ENCODE measurements at regions not wholly inside any gene's neighbourhood (a gene's known extent, or its start where the extent isn't known, plus 50 kb on each side); places are given as distances from the start of the nearest gene placed in this dataset.

GRCh38 chr9:107994648-107995047 lies 505.1 kb upstream of the KLF4 start:
- Histone ChIP-seq H3K9me3 (no peaks in the 10 kb centered on the region), H3K36me3 (no peaks in the 10 kb centered on the region), H3K4me3 (no peak overlapping the region), H3K4me1 (no peaks in the 10 kb centered on the region), H3K27me3 (no peaks in the 10 kb centered on the region), H3K27ac (no peak overlapping the region)
- no peak for DNase-seq
- 60 to 90% methylated on average over 2 of the region's 2 CpGs for WGBS, 2 donors
- intact Hi-C loops (cut with DNase I) = no loop called here
- no peak for TF ChIP-seq CTCF (IDR thresholded peaks at IDR 0.05)
- TF ChIP-seq EP300 (IDR thresholded peaks at IDR 0.05) = no peak
- no peak for TF ChIP-seq POLR2A (IDR thresholded peaks at IDR 0.05)
- TF ChIP-seq POLR2AphosphoS5 (IDR thresholded peaks at IDR 0.05) = no peak

- H3K4me3 ChIP-seq = no peak overlapping the region
- no peak for TF ChIP-seq POLR2AphosphoS5 (IDR thresholded peaks at IDR 0.05)
- TF ChIP-seq POLR2A (IDR thresholded peaks at IDR 0.05) = no peak
- no peak for TF ChIP-seq EP300 (IDR thresholded peaks at IDR 0.05)
- TF ChIP-seq CTCF (IDR thresholded peaks at IDR 0.05) = no peak
- intact Hi-C loops (cut with DNase I) = no loop called here
- no peak for DNase-seq
- no peaks in the 10 kb centered on the region for H3K4me1 ChIP-seq
- no peaks in the 10 kb centered on the region for H3K36me3 ChIP-seq
- no peak overlapping the region for H3K27ac ChIP-seq
- 71 to 84% methylated on average over 2 of the region's 2 CpGs for WGBS, 2 donors
- no peaks in the 10 kb centered on the region for H3K9me3 ChIP-seq
- H3K27me3 ChIP-seq = no peaks in the 10 kb centered on the region
Observed at GRCh38 chr9:107992271-107992670, 502.7 kb upstream of the KLF4 start.

GRCh38 chr9:107991581-107991980 lies 502.0 kb upstream of the KLF4 start:
- 88 to 93% methylated on average over 4 of the region's 4 CpGs for WGBS, 2 donors
- no peak for DNase-seq
- Histone ChIP-seq H3K27me3 (no peaks in the 10 kb centered on the region), H3K9me3 (no peaks in the 10 kb centered on the region), H3K36me3 (no peaks in the 10 kb centered on the region), H3K4me3 (no peak overlapping the region), H3K4me1 (no peaks in the 10 kb centered on the region), H3K27ac (no peak overlapping the region)
- intact Hi-C loops (cut with DNase I) = no loop called here
- TF ChIP-seq EP300 (IDR thresholded peaks at IDR 0.05) (no peak), POLR2AphosphoS5 (IDR thresholded peaks at IDR 0.05) (no peak), CTCF (IDR thresholded peaks at IDR 0.05) (no peak)

- Histone ChIP-seq H3K4me3 (no peak overlapping the region), H3K27ac (peak overlapping the region in 2 of 4 donors; percentile 3 to 44), H3K4me1 (no peaks in the 10 kb centered on the region), H3K36me3 (no peaks in the 10 kb centered on the region), H3K9me3 (no peaks in the 10 kb centered on the region), H3K27me3 (no peaks in the 10 kb centered on the region)
- peak; percentile 68 for DNase-seq
- 76 to 89% methylated on average over 2 of the region's 2 CpGs for WGBS, 2 donors
- intact Hi-C loops (cut with DNase I) = no loop called here
- TF ChIP-seq POLR2AphosphoS5 (IDR thresholded peaks at IDR 0.05) (peak in 2 of 4 donors; percentile 37 to 53), EP300 (IDR thresholded peaks at IDR 0.05) (no peak), CTCF (IDR thresholded peaks at IDR 0.05) (no peak), POLR2A (IDR thresholded peaks at IDR 0.05) (no peak)
Observed at GRCh38 chr9:107989544-107989943, 500.0 kb upstream of the KLF4 start.

GRCh38 chr9:107989099-107989498 lies 499.5 kb upstream of the KLF4 start:
- Histone ChIP-seq H3K36me3 (no peaks in the 10 kb centered on the region), H3K27me3 (no peaks in the 10 kb centered on the region), H3K27ac (peak overlapping the region in 2 of 4 donors; percentile 3 to 44), H3K4me1 (no peaks in the 10 kb centered on the region), H3K9me3 (no peaks in the 10 kb centered on the region), H3K4me3 (no peak overlapping the region)
- no peak for DNase-seq
- intact Hi-C loops (cut with DNase I) = no loop called here
- 39 to 70% methylated on average over 4 of the region's 4 CpGs for WGBS, 2 donors
- no peak for TF ChIP-seq POLR2A (IDR thresholded peaks at IDR 0.05)
- TF ChIP-seq POLR2AphosphoS5 (IDR thresholded peaks at IDR 0.05) = no peak
- no peak for TF ChIP-seq CTCF (IDR thresholded peaks at IDR 0.05)
- no peak for TF ChIP-seq EP300 (IDR thresholded peaks at IDR 0.05)
